Endothelial cell of umbilical vein (primary cell): ENCODE measurements at regions not wholly inside any gene's neighbourhood (a gene's known extent, or its start where the extent isn't known, plus 50 kb on each side); places are given as distances from the start of the nearest gene placed in this dataset.

Experiments
- CTCF ChIP-seq, 2 donors: IDR thresholded peaks; 1 replicate in 1 of 2; 2 replicates in 1 of 2; pipeline ENCODE4 v1.5.1; 2011; ENCODE audit warnings: low read length in 2 of 2, mild to moderate bottlenecking in 2 of 2, moderate library complexity in 2 of 2, control low read depth in 1 of 2, inconsistent platforms in 1 of 2, low read depth in 1 of 2; ENCODE audit not compliant: insufficient read depth in 1 of 2; ENCODE audit errors: extremely low read depth in 1 of 2
- EZH2 ChIP-seq: IDR thresholded peaks from 2 replicates; pipeline ENCODE4 v1.6.1; 2012; ENCODE audit warnings: borderline replicate concordance, low read depth, mild to moderate bottlenecking, moderate library complexity, low read length, inconsistent platforms; ENCODE audit not compliant: severe bottlenecking
- POLR2A ChIP-seq: IDR thresholded peaks from 2 replicates; pipeline ENCODE4 v1.6.1; 2012; ENCODE audit warnings: low read depth, mild to moderate bottlenecking, control low read depth, low read length

GRCh38 chr1:62978741-62979140 lies 194.8 kb downstream of the ATG4C start:
- TF ChIP-seq POLR2A, result no peak
- TF ChIP-seq EZH2, result no peak
- no peak for TF ChIP-seq CTCF (IDR thresholded peaks at IDR 0.05; ENCODE audit: extremely low read depth in 1 of 2, insufficient read depth in 1 of 2, low read depth in 1 of 2, low read length in 2 of 2)
